IMR-90 (cell line): ENCODE measurements at regions not wholly inside any gene's neighbourhood (a gene's known extent, or its start where the extent isn't known, plus 50 kb on each side); places are given as distances from the start of the nearest gene placed in this dataset.
"Not testable (repeated sequence)": the region's sequence is repeated elsewhere in the genome, so short reads cannot be mapped to it uniquely, and the experiment has no call there.

Experiments used
- ATAC-seq: fragments of 200-7000 bp; cut with Tn5 transposase; 2 replicates; pipeline ENCODE4 v1.9.1; 2020; ENCODE audit warnings: low read depth, mild to moderate bottlenecking, moderate library complexity
- BruUV-seq: library from RNA; stranded (reverse); fragments of 400-500 nt; replicated peaks from 2 replicates; lab custom pipeline; 2021; lab: Mats Ljungman, UMichigan
- CTCF ChIA-PET: fragments of 300-600 bp; formaldehyde crosslinking; extraction: SDS; loops from one replicate; lab custom pipeline; 2021; ENCODE audit warnings: antibody characterized with exemption; lab: Yijun Ruan, JAX
- POLR2A ChIA-PET: fragments of 300-600 bp; sonication (Branson Sonifier 250); formaldehyde crosslinking; loops from one replicate; lab custom pipeline; 2022; ENCODE audit warnings: antibody characterized with exemption; ENCODE audit not compliant: unreplicated experiment; lab: Charles Lee
- DNase-seq: peaks from one replicate; pipeline ENCODE4 v3.0.0; 2013
- H2AFZ ChIP-seq: replicated peaks from 2 replicates; pipeline ENCODE3; 2013; ENCODE audit warnings: low read length, mild to moderate bottlenecking; ENCODE audit not compliant: poor library complexity
- H2AK5ac ChIP-seq: 2 replicates; pipeline ENCODE4 v1.6.1; 2013; ENCODE audit warnings: low read depth, low read length, inconsistent platforms
- H2AK9ac ChIP-seq: replicated peaks from 2 replicates; pipeline ENCODE3; 2013; ENCODE audit warnings: mild to moderate bottlenecking, low read depth, low read length, moderate library complexity; ENCODE audit not compliant: poor library complexity
- H2BK120ac ChIP-seq: 2 replicates; pipeline ENCODE4 v1.6.1; 2013; ENCODE audit warnings: low read depth, low read length, inconsistent platforms
- H2BK15ac ChIP-seq: 3 replicates; pipeline ENCODE4 v1.6.1; 2013; ENCODE audit warnings: low read depth, low read length, inconsistent platforms
- H2BK20ac ChIP-seq: 2 replicates; pipeline ENCODE4 v1.6.1; 2013; ENCODE audit warnings: low read depth, mild to moderate bottlenecking, inconsistent platforms, low read length, moderate library complexity
- H2BK5ac ChIP-seq: 2 replicates; pipeline ENCODE4 v1.6.1; 2013; ENCODE audit warnings: mild to moderate bottlenecking, low read depth, low read length, inconsistent platforms; ENCODE audit not compliant: poor library complexity, severe bottlenecking
- H3K14ac ChIP-seq: replicated peaks from 2 replicates; pipeline ENCODE4 v1.6.1; 2013; ENCODE audit warnings: low read depth, low read length, inconsistent platforms
- H3K18ac ChIP-seq: 2 replicates; pipeline ENCODE4 v1.6.1; 2013; ENCODE audit warnings: low read depth, low read length, control low read depth
- H3K23ac ChIP-seq: 2 replicates; pipeline ENCODE4 v1.6.1; 2013; ENCODE audit warnings: low read depth, low read length, inconsistent platforms
- H3K27ac ChIP-seq: 2 replicates; pipeline ENCODE4 v1.5.1; 2013; ENCODE audit warnings: mild to moderate bottlenecking, control low read depth, low read length; ENCODE audit not compliant: insufficient read depth
- H3K27me3 ChIP-seq: 2 replicates; pipeline ENCODE4 v1.6.1; 2013; ENCODE audit warnings: low read length; ENCODE audit not compliant: control insufficient read depth, insufficient read depth
- H3K36me3 ChIP-seq: 2 replicates; pipeline ENCODE4 v1.6.1; 2013; ENCODE audit warnings: low read length, mixed read lengths; ENCODE audit not compliant: control insufficient read depth, insufficient read depth
- H3K4ac ChIP-seq: 2 replicates; pipeline ENCODE4 v1.6.1; 2013; ENCODE audit warnings: low read depth, low read length, inconsistent platforms
- H3K4me1 ChIP-seq: 2 replicates; pipeline ENCODE4 v1.6.1; 2013; ENCODE audit warnings: low read length, mixed read lengths; ENCODE audit not compliant: control insufficient read depth, insufficient read depth
- H3K4me2 ChIP-seq: 2 replicates; pipeline ENCODE4 v1.6.1; 2013; ENCODE audit warnings: low read depth, mild to moderate bottlenecking, control low read depth, low read length, moderate library complexity
- H3K4me3 ChIP-seq: 2 replicates; pipeline ENCODE4 v1.5.1; 2013; ENCODE audit warnings: low read depth, mild to moderate bottlenecking, control low read depth, low read length, moderate library complexity; ENCODE audit not compliant: insufficient read depth
- H3K56ac ChIP-seq: 2 replicates; pipeline ENCODE4 v1.6.1; 2013; ENCODE audit warnings: low read length, inconsistent platforms; ENCODE audit not compliant: insufficient read depth; ENCODE audit errors: extremely low read depth
- H3K79me1 ChIP-seq, 2 experiments: 2 replicates each; pipeline ENCODE4 v1.6.1; 2013; ENCODE audit warnings: low read length in 2 of 2, inconsistent platforms in 1 of 2, low read depth in 1 of 2
- H3K9ac ChIP-seq: 2 replicates; pipeline ENCODE4 v1.6.1; 2013; ENCODE audit warnings: low read depth, low read length, control low read depth
- H3K9me1 ChIP-seq: 2 replicates; pipeline ENCODE4 v1.6.1; 2013; ENCODE audit warnings: low read length, inconsistent platforms; ENCODE audit not compliant: insufficient read depth
- H3K9me3 ChIP-seq: 2 replicates; pipeline ENCODE4 v1.6.1; 2013; ENCODE audit warnings: low read length; ENCODE audit not compliant: control insufficient read depth, insufficient read depth
- H4K20me1 ChIP-seq: 2 replicates; pipeline ENCODE4 v1.6.1; 2013; ENCODE audit warnings: low read length, inconsistent platforms; ENCODE audit not compliant: insufficient read depth
- H4K5ac ChIP-seq: 2 replicates; pipeline ENCODE4 v1.6.1; 2013; ENCODE audit warnings: mild to moderate bottlenecking, low read depth, low read length, control low read depth
- H4K8ac ChIP-seq, 2 experiments: 2 replicates each; pipeline ENCODE4 v1.6.1; 2013; ENCODE audit warnings: low read depth in 2 of 2, low read length in 2 of 2, control low read depth in 1 of 2, inconsistent platforms in 1 of 2
- H4K91ac ChIP-seq: 2 replicates; pipeline ENCODE4 v1.6.1; 2013; ENCODE audit warnings: low read depth, low read length, inconsistent platforms; ENCODE audit not compliant: insufficient read depth
- WGBS, 2 experiments: methylation state at CpG; one replicate each; pipeline versions ENCODE4 v1.1.5 to v1.1.7; 2013; ENCODE audit warnings: missing lambda C conversion rate in 2 of 2; ENCODE audit not compliant: insufficient read length in 1 of 2; ENCODE audit errors: extremely low coverage in 2 of 2; 5-methylcytosine and 5-hydroxymethylcytosine counted together
- dilution Hi-C: fragments of 300-500 bp; cut with HindIII; formaldehyde crosslinking; loops from one replicate; pipeline ENCODE4 v1.14.3; 2018; ENCODE audit warnings: low sequenced_read_pairs; ENCODE audit not compliant: unreplicated experiment
- in situ Hi-C: fragments of 300-500 bp; cut with MboI; formaldehyde crosslinking; loops from 3 replicates; pipeline ENCODE4 v1.14.3; 2019; ENCODE audit warnings: low sequenced_read_pairs, inconsistent platforms, mixed read lengths
- intact Hi-C: fragments of 100-400 bp; cut with micrococcal nuclease; formaldehyde crosslinking; loops from 2 replicates; pipeline ENCODE4 v1.10.0; 2022

DNA sequence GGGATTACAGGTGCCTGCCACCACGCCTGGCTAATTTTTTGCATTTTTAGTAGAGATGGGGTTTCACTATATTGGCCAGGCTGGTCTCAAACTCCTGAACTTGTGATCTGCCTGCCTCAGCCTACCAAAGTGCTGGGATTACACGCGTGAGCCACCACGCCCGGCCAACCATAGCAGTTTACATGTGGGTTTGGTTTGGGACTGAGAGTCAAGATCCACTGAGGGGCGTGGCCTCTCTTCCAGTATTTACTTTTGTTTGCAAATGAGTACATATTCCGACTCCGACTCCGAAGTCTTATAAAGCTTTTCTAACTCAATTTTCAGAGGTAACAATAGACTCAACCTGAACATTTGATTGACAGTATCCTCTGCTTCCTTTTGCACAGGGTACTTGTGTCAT lies 135.4 kb downstream of the LRIG2 start:
- H4K91ac ChIP-seq, H2AK9ac ChIP-seq, H3K23ac ChIP-seq, H3K9ac ChIP-seq, H4K5ac ChIP-seq, H3K79me1 ChIP-seq, H4K20me1 ChIP-seq, H2BK20ac ChIP-seq, H3K27ac ChIP-seq, H2AFZ ChIP-seq, H3K9me3 ChIP-seq, in situ Hi-C loops, H3K36me3 ChIP-seq, dilution Hi-C loops, H3K4ac ChIP-seq, H3K9me1 ChIP-seq, BruUV-seq, DNase-seq, intact Hi-C loops, H3K56ac ChIP-seq, H3K4me3 ChIP-seq, CTCF ChIA-PET, H2BK5ac ChIP-seq, ATAC-seq, H2AK5ac ChIP-seq, H4K8ac ChIP-seq, H3K4me2 ChIP-seq, H2BK120ac ChIP-seq, H3K18ac ChIP-seq, H2BK15ac ChIP-seq, H3K14ac ChIP-seq, H3K4me1 ChIP-seq, POLR2A ChIA-PET: not testable (repeated sequence)
- no CpG with 5 or more reads among the region's 9 CpGs for WGBS, 2 experiments
- H3K27me3 ChIP-seq: peaks cover 14% of the 10 kb centered on the region
